Gastroesophageal sphincter (tissue), 4 donors: ENCODE measurements at regions not wholly inside any gene's neighbourhood (a gene's known extent, or its start where the extent isn't known, plus 50 kb on each side); places are given as distances from the start of the nearest gene placed in this dataset.

ENCODE experiments used
- ATAC-seq: fragments of 150-250 bp; one replicate; pipeline ENCODE4 v1.9.1; 2016; ENCODE audit warnings: mild to moderate bottlenecking, moderate library complexity
- H3K27ac ChIP-seq, 4 donors: fragments of 200-600 bp; sonication (generic) in 3 of 4; 1 replicate in 3 of 4; 2 replicates in 1 of 4; pipeline ENCODE4 v1.5.1; 2016 to 2019
- H3K27me3 ChIP-seq: fragments of 200-600 bp; sonication (generic); one replicate; pipeline ENCODE4 v1.5.1; 2019
- H3K36me3 ChIP-seq, 2 donors: fragments of 200-600 bp; sonication (generic); one replicate each; pipeline ENCODE4 v1.5.1; 2019; ENCODE audit warnings: control low read depth in 1 of 2
- H3K4me1 ChIP-seq, 3 donors: fragments of 200-600 bp; sonication (generic); 1 replicate in 2 of 3; 2 replicates in 1 of 3; pipeline ENCODE4 v1.5.1; 2016 to 2019; ENCODE audit warnings: control low read depth in 2 of 3
- H3K4me3 ChIP-seq, 2 donors: fragments of 200-600 bp; sonication (generic); one replicate each; pipeline ENCODE4 v1.5.1; 2019; ENCODE audit warnings: mild to moderate bottlenecking in 1 of 2, moderate library complexity in 1 of 2
- H3K9me3 ChIP-seq, 3 donors: fragments of 200-600 bp; sonication (generic); one replicate each; pipeline ENCODE4 v1.5.1; 2017 to 2019; ENCODE audit warnings: control low read depth in 2 of 3
- CTCF ChIP-seq, 4 experiments: fragments of 200-600 bp in 2 of 4; fragments of 450-650 bp in 2 of 4; sonication (generic) in 1 of 4; IDR thresholded peaks; one replicate each; pipeline ENCODE4 v1.5.1; 2017 to 2019; ENCODE audit warnings: antibody characterized with exemption in 4 of 4, mild to moderate bottlenecking in 2 of 4, moderate library complexity in 2 of 4
- EP300 ChIP-seq: sonication (generic); formaldehyde crosslinking; IDR thresholded peaks from one replicate; pipeline ENCODE4 v1.6.1; 2017; ENCODE audit warnings: antibody characterized with exemption, mild to moderate bottlenecking
- POLR2A ChIP-seq, 2 donors: fragments of 450-650 bp; IDR thresholded peaks; one replicate each; pipeline ENCODE4 v1.6.1; 2017; ENCODE audit warnings: antibody characterized with exemption in 2 of 2, mild to moderate bottlenecking in 2 of 2, moderate library complexity in 1 of 2
- POLR2AphosphoS5 ChIP-seq: sonication (generic); formaldehyde crosslinking; IDR thresholded peaks from one replicate; pipeline ENCODE4 v1.6.1; 2017; ENCODE audit warnings: antibody characterized with exemption
- WGBS, 2 donors: methylation state at CpG; one replicate each; pipeline ENCODE4 v1.1.5; 2018; ENCODE audit warnings: low coverage in 1 of 2; 5-methylcytosine and 5-hydroxymethylcytosine counted together

- no peak for TF ChIP-seq CTCF (IDR thresholded peaks at IDR 0.05)
- TF ChIP-seq POLR2AphosphoS5, result no peak
- TF ChIP-seq EP300, result no peak
- no peak for TF ChIP-seq POLR2A (IDR thresholded peaks at IDR 0.05)
- Histone ChIP-seq H3K27me3 (no peaks in the 10 kb centered on the region), H3K27ac (no peak overlapping the region), H3K9me3 (no peaks in the 10 kb centered on the region), H3K4me1 (peaks cover 5 to 41% (median 11%) of the 10 kb centered on the region in 3 donors), H3K4me3 (no peak overlapping the region), H3K36me3 (no peaks in the 10 kb centered on the region)
- no peak for ATAC-seq
Observed at GRCh38 chr12:93169536-93169935, 208.2 kb upstream of the NUDT4 start.

GRCh38 chr12:93170928-93171327 is 206.8 kb upstream of the NUDT4 start:
- WGBS, 2 donors, result 78 to 90% methylated on average over 1 to 2 of the region's 2 CpGs
- no peak for TF ChIP-seq EP300
- TF ChIP-seq POLR2A (IDR thresholded peaks at IDR 0.05), result no peak
- TF ChIP-seq CTCF (IDR thresholded peaks at IDR 0.05), result no peak
- TF ChIP-seq POLR2AphosphoS5, result no peak
- H3K4me3 ChIP-seq, result no peak overlapping the region
- no peaks in the 10 kb centered on the region for H3K27me3 ChIP-seq
- H3K9me3 ChIP-seq, result no peaks in the 10 kb centered on the region
- no peak for ATAC-seq
- H3K4me1 ChIP-seq, result peaks cover 8 to 55% (median 15%) of the 10 kb centered on the region in 3 donors
- H3K36me3 ChIP-seq, result no peaks in the 10 kb centered on the region
- peak overlapping the region in 1 of 4 donors; percentile 88 for H3K27ac ChIP-seq

GRCh38 chr12:93173178-93173957 is 204.4 kb upstream of the NUDT4 start:
- H3K27ac ChIP-seq, result peak overlapping the region; percentile 34 to 88 (median 84)
- H3K36me3 ChIP-seq, result no peaks in the 10 kb centered on the region
- no peak for ATAC-seq
- TF ChIP-seq POLR2A (IDR thresholded peaks at IDR 0.05) (no peak), EP300 (no peak), CTCF (IDR thresholded peaks at IDR 0.05) (no peak), POLR2AphosphoS5 (no peak)
- H3K4me1 ChIP-seq, result peaks cover 15 to 63% (median 21%) of the 10 kb centered on the region in 3 donors
- no peak overlapping the region for H3K4me3 ChIP-seq
- 67 to 77% methylated on average over 3 to 5 of the region's 5 CpGs for WGBS, 2 donors
- H3K9me3 ChIP-seq, result no peaks in the 10 kb centered on the region
- H3K27me3 ChIP-seq, result no peaks in the 10 kb centered on the region

- Histone ChIP-seq H3K9me3 (no peaks in the 10 kb centered on the region), H3K27me3 (no peaks in the 10 kb centered on the region), H3K27ac (peak overlapping the region; percentile 34 to 88 (median 84)), H3K36me3 (no peaks in the 10 kb centered on the region), H3K4me3 (no peak overlapping the region), H3K4me1 (peaks cover 15 to 68% (median 21%) of the 10 kb centered on the region in 3 donors)
- TF ChIP-seq EP300, result no peak
- peak; percentile 49 for TF ChIP-seq POLR2AphosphoS5
- peak; percentile 60 for ATAC-seq
- 6 to 19% methylated on average over 2 to 3 of the region's 3 CpGs for WGBS, 2 donors
Observed at GRCh38 chr12:93174048-93174447, 203.7 kb upstream of the NUDT4 start.

- ATAC-seq, result no peak
- Histone ChIP-seq H3K4me3 (no peak overlapping the region), H3K4me1 (peaks cover 16 to 72% (median 21%) of the 10 kb centered on the region in 3 donors), H3K27me3 (no peaks in the 10 kb centered on the region), H3K36me3 (no peaks in the 10 kb centered on the region), H3K27ac (peak overlapping the region; percentile 34 to 88 (median 84)), H3K9me3 (no peaks in the 10 kb centered on the region)
- WGBS, 2 donors, result 79 to 91% methylated on average over 4 to 5 of the region's 5 CpGs
- TF ChIP-seq POLR2A (IDR thresholded peaks at IDR 0.05) (no peak), EP300 (no peak), CTCF (IDR thresholded peaks at IDR 0.05) (no peak), POLR2AphosphoS5 (no peak)
Observed at GRCh38 chr12:93174473-93174872, 203.3 kb upstream of the NUDT4 start.
